ENCODE measurements at regions not wholly inside any gene's neighbourhood (a gene's known extent, or its start where the extent isn't known, plus 50 kb on each side); places are given as distances from the start of the nearest gene placed in this dataset.

GRCh38 chr11:14584595-14584994 lies 59.0 kb upstream of the PDE3B start:
- Histone ChIP-seq H4K20me1 (ENCODE audit: insufficient read depth, low read length) (no peaks in the 10 kb centered on the region), H3K36me3 (replicated peaks; ENCODE audit: low read depth, low read length) (no peaks in the 10 kb centered on the region), H3K27me3 (ENCODE audit: low read depth, low read length) (no peaks in the 10 kb centered on the region), H3K9ac (ENCODE audit: low read length) (no peak overlapping the region), H3K4me3 (ENCODE audit: low read length) (no peak overlapping the region), H3K4me2 (ENCODE audit: low read length) (no peak overlapping the region), H3K79me2 (ENCODE audit: low read length) (no peaks in the 10 kb centered on the region), H3K9me3 (ENCODE audit: insufficient read depth, low read length) (no peaks in the 10 kb centered on the region), H2AFZ (ENCODE audit: low read depth, low read length) (no peak overlapping the region), H3K27ac (ENCODE audit: low read length) (no peak overlapping the region), H3K4me1 (ENCODE audit: low read length) (no peaks in the 10 kb centered on the region)
- no peak for TF ChIP-seq EZH2phosphoT487 (IDR thresholded peaks at IDR 0.05; ENCODE audit: low read depth)
- TF ChIP-seq CTCF (IDR thresholded peaks at IDR 0.05; ENCODE audit: low read depth, low read length), result no peak

GRCh38 chr11:14585438-14585837 lies 58.2 kb upstream of the PDE3B start:
- Histone ChIP-seq H3K27ac (ENCODE audit: low read length) (no peak overlapping the region), H3K4me3 (ENCODE audit: low read length) (no peak overlapping the region), H3K27me3 (ENCODE audit: low read depth, low read length) (no peaks in the 10 kb centered on the region), H3K4me2 (ENCODE audit: low read length) (no peak overlapping the region), H3K9ac (ENCODE audit: low read length) (no peak overlapping the region), H3K36me3 (replicated peaks; ENCODE audit: low read depth, low read length) (no peaks in the 10 kb centered on the region), H4K20me1 (ENCODE audit: insufficient read depth, low read length) (no peaks in the 10 kb centered on the region), H3K9me3 (ENCODE audit: insufficient read depth, low read length) (no peaks in the 10 kb centered on the region), H3K79me2 (ENCODE audit: low read length) (no peaks in the 10 kb centered on the region), H3K4me1 (ENCODE audit: low read length) (no peaks in the 10 kb centered on the region), H2AFZ (ENCODE audit: low read depth, low read length) (no peak overlapping the region)
- TF ChIP-seq EZH2phosphoT487 (IDR thresholded peaks at IDR 0.05; ENCODE audit: low read depth) (no peak), CTCF (IDR thresholded peaks at IDR 0.05; ENCODE audit: low read depth, low read length) (no peak)

- Histone ChIP-seq H3K9ac (ENCODE audit: low read length) (no peak overlapping the region), H2AFZ (ENCODE audit: low read depth, low read length) (no peak overlapping the region), H4K20me1 (ENCODE audit: insufficient read depth, low read length) (no peaks in the 10 kb centered on the region), H3K27ac (ENCODE audit: low read length) (no peak overlapping the region), H3K9me3 (ENCODE audit: insufficient read depth, low read length) (no peaks in the 10 kb centered on the region), H3K79me2 (ENCODE audit: low read length) (no peaks in the 10 kb centered on the region), H3K27me3 (ENCODE audit: low read depth, low read length) (no peaks in the 10 kb centered on the region), H3K4me2 (ENCODE audit: low read length) (no peak overlapping the region), H3K4me3 (ENCODE audit: low read length) (no peak overlapping the region), H3K4me1 (ENCODE audit: low read length) (no peaks in the 10 kb centered on the region), H3K36me3 (replicated peaks; ENCODE audit: low read depth, low read length) (no peaks in the 10 kb centered on the region)
- no peak for TF ChIP-seq EZH2phosphoT487 (IDR thresholded peaks at IDR 0.05; ENCODE audit: low read depth)
- no peak for TF ChIP-seq CTCF (IDR thresholded peaks at IDR 0.05; ENCODE audit: low read depth, low read length)
These were observed 56.3 kb upstream of the PDE3B start for GRCh38 chr11:14587258-14587657.

- Histone ChIP-seq H3K36me3 (replicated peaks; ENCODE audit: low read depth, low read length) (no peaks in the 10 kb centered on the region), H3K9ac (ENCODE audit: low read length) (no peak overlapping the region), H2AFZ (ENCODE audit: low read depth, low read length) (no peak overlapping the region), H4K20me1 (ENCODE audit: insufficient read depth, low read length) (no peaks in the 10 kb centered on the region), H3K4me1 (ENCODE audit: low read length) (no peaks in the 10 kb centered on the region), H3K79me2 (ENCODE audit: low read length) (no peaks in the 10 kb centered on the region), H3K4me3 (ENCODE audit: low read length) (no peak overlapping the region), H3K4me2 (ENCODE audit: low read length) (no peak overlapping the region), H3K9me3 (ENCODE audit: insufficient read depth, low read length) (no peaks in the 10 kb centered on the region), H3K27me3 (ENCODE audit: low read depth, low read length) (no peaks in the 10 kb centered on the region), H3K27ac (ENCODE audit: low read length) (no peak overlapping the region)
- TF ChIP-seq EZH2phosphoT487 (IDR thresholded peaks at IDR 0.05; ENCODE audit: low read depth) (no peak), CTCF (IDR thresholded peaks at IDR 0.05; ENCODE audit: low read depth, low read length) (no peak)
These were observed 54.9 kb upstream of the PDE3B start for GRCh38 chr11:14588681-14589080.
